GM18870 (cell line): ENCODE measurements at regions not wholly inside any gene's neighbourhood (a gene's known extent, or its start where the extent isn't known, plus 50 kb on each side); places are given as distances from the start of the nearest gene placed in this dataset.

Experiments used
- ATAC-seq: cut with Tn5 transposase; IDR thresholded peaks from one replicate; pipeline ENCODE4 v1.9.1; 2021; ENCODE audit warnings: moderate library complexity; ENCODE audit not compliant: unreplicated experiment

DNA sequence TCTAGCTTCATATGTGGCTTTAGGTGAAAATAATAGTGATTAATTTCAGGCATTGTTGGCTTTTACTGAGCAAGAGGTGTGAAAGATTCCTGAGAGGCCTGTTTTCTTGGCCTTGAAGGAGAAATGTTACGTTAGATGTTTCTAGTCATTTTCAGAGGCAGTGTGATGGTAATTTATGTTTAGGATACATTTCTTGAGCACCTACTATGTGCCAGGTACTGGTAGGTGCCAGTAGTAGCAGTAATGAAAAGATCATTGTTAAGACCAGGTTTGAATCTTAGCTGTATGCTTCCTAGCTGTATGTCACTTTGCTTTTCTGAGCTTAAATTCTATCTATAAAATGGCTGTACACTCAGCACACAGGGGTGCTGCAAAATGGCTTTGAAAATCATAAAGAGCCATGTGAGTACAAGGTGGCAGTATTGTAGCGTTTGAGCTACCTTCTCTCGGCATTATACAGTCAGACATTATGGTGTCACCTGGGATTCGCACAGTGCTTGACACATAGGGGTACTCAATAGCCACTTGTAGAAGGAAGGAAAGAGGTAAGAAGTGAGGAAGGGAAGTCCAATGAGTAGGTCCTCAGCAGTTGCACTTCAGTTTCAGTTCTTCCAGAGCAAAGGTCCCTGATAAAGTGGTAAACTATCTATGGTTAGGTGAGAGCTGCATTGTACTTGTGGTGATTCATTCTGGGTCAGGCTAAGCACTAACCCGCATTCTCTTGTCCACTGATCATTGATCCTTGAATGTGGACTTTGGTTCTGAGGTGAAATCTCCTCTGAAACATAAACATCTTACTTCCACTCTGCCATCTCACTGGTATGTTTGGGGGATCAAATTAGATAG, 166.5 kb upstream of the NR3C1 start:
- no peak for ATAC-seq

DNA sequence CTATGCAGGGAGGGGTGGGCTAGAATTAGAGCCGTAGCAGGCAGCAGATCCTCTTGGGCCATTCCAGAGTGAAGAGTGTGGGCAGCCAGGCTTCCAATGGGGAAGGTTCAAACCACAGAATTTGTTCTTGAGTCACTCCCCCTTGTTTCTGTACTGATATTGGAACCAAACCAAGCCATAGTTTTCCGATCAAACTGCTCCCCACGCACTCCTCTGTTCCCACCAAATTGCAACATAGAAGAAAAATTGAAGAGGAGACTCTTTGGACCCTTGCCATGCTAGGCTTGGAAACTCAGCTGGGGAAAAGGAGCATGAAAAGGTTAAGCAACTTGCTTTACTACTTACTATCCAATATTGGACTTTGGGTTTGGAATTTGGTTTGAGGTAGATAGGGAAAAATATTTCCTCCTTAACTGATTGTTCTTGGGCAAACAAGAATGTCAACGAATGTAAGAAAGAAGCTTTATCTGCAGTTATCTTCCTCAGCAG, 165.8 kb upstream of the NR3C1 start:
- no peak for ATAC-seq

DNA sequence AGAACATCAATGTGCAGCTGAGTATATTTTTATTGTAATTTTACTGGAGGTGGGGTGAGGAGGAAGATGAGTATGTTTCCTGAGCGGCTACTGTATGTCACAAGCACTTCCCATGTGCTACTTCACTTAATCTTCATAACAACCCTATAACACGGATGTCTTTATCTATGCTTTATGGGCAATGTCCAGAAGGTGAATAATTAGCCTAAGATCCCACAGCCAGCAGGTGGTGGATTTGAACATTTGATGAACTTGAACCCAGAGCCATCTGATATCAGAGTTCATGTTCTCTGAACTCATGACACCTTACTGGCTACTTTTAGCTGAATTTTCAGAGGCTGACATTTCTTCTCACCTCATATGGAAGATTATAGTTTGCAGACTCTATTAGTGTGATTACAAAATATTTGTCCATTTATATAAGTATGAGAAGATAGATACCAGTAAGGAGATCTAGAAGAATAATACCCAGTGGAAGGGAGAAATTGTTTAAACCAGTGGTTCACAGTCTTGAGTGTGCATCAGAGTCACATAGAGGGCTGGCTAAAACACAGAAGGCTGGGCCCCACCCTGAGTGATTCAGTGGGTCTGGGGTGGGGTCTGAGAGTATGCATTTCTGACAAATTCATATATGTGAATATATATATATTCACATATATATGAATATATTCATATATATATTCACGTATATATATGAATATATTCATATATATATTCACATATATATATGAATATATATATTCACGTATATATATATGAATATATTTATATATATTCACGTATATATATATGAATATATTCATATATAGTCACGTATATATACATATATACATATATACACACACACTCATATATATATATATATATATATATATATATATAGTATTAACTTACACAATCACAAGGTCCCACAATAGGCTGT, 164.4 kb upstream of the NR3C1 start:
- ATAC-seq = no peak

DNA sequence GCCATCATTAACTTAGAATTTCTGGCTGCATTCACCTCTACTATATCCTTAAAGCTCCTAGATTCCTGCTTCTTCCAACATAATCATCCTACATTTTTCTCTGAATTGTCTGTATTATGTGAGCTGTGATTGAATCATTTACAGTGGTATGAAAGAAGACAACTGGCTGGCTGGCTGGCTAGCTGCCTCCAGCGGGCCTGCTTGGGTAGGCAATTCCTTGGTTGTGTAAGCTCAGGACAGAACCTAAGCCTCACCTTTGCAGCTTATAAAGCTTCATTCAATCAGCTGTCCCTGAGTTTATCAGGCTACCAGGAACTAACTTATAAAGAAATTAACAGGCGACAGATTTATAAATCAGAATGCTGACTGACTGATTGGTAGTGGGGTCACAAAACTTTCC, 162.7 kb upstream of the NR3C1 start:
- ATAC-seq = no peak

DNA sequence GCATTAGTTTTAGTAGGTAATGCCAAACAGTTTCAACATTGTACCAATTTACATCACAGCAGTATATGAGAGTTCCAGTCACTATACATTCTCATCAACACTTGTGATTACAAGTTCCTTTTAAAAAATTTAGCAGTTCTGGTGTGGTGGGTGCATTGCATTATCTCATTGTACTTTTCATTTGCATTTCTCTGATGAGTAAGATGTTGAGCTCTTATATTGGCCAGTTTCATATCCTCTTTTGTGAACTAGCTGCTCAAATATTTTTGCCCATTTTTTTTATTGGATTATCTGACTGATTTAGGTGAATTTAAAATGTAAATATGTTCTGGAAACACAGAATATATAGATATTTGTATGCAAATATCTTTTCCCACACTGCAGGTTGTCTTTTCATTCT, 160.9 kb upstream of the NR3C1 start:
- peak; percentile 100 for ATAC-seq

DNA sequence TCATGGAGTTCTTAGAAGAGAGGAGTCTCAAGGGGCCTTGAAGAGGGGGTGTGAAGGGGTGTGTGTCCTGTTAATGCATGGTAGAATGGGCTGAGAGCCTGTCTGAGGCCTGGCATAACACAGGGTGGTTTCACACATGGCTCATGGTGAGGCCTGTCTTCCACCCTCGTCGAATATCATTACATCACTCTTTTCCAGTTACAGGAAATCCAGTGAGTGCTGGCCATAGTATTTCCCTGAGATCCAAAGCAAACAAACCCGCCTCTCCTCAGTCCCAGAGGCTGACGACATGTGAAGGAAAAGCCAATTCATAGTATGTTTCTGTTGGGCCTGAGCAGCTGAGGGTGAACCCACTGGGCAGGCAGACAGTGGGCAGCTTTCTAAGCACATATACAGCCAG, 159.4 kb upstream of the NR3C1 start:
- ATAC-seq = no peak

DNA sequence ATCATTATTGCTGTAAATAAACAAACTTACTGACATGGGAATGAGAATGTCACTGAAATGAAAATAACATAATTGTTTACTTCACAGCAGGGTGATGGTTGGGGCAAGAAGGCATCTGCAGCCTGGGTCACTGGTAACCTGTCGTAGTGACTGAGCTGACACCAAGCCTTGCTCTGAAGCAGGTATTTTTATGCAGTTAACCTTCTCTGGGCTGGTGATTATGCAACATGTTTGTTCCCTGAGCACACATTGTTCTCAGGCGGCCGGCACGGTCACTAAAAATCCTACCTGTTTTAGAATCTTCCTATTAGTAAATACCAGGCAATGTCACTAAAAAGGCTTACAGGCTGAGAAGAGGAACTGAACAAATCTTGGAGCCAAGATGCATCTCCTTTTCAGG, 157.7 kb upstream of the NR3C1 start:
- ATAC-seq = no peak

DNA sequence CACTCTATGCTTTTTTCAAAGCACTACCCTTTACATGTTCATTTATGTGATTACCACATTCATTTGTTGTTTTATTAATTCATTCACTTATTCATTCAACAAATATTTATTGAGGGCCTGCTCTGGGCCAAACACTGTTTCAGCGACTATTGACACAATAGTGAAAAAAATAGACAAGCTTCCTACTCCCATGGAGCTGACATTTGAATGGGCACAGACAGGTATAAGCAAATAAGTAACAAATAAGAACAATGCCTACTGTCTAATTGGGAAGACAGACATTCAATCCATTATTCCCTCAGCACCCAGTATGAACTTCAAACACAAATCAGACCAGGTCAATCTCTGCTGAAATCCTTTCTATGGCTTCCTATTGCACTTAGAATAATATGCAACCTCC, 156.9 kb upstream of the NR3C1 start:
- ATAC-seq = no peak

DNA sequence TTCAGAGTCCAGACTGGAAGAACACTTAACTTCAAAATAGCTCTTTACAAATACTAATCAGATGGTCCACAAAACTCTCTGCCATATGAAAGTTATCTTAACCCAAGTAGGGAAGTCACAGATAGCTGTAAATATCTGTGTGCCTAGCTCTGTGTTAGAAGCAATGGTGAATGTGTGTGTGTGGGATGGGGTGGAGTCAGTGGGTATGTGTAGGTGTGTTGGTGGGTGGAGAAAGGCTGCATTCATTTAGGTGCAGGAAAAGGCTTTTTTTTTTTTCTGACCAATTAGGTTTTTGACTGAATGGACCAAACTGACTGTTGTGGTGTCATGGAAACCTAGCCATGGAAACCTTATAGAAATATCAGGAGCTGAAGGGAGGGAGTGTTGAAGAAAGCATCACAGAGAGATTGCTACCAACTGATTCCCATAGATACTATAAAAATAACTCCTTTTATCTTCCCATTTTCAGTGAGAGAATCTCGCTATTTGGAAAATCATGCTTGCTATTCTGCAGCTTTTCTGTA, 156.2 kb upstream of the NR3C1 start:
- no peak for ATAC-seq

DNA sequence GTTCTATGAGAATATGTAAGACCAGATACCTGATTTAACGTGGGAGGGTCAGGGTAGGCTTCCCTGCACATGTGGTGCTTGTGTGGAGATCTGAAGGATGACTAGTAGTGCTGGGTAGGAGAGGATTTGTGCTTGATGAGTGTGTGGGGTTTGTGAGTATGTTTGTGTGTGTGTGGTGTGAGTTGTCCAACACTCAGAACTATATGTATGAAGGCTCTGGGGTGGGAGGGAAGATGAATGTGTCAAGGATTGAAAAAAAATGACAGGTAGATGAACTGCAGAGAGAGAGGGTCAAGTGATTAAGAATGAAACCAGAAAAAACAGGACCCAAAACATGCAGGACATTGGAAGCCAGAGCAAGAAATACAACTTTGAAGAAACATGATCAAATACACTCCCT, 154.6 kb upstream of the NR3C1 start:
- ATAC-seq = no peak

DNA sequence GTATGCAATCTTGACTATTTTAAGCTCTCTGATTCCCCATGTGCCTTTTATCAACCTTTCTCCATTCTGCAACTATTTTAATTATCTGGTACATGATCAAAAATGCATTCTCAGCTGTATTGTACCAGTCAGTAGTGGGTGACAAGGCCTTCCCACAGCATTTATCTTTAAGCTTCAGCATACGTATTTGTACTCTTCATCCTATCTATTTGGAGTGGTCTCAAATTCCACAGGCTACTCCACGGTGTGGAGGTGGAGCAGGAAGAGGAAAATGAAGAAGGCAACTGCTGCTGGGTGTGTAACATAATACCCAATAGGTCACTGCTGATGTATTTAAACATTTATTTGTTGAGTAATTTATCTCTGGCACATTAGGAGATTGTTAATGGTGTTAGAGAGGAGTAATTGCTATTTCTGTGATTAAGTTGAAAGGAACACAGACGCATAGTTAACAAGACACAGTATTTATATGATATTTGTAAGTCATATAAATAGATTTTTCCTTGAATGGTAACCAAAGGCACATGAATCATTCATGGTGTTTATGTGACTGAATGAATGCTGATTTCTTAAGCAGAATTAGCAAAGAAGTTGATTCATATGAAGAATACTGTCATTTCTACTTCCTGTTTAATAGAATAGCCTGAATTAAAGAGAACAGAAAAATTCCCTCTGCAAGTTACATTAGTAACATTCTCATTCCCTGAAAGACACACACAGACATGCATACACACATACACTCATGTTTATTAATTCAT, 153.8 kb upstream of the NR3C1 start:
- ATAC-seq = no peak

DNA sequence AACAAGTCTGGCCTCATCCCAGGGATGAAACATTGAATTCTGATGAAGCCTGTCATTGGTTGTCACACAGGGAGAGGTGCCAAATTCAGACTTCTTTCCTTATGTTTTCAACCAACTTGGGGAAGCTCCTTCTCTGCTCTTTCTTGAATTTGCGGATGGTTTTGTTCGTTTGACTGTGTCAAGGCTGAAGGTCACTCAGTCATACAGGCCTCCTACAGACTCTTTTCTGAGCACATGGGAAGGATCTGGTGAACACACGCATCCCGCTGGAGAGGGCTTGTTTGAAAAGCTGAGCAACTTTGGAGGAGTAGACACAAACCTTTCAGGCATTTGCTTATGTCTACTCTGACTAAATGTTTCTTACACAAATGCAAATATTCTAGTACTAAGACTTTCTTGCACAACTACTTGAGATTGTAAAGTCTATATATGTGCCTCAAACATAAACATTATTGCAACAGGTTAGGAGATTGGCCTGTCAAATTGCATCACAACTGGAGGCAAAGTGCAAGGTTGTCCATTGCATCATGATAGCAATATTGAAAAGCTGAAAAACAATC, 151.5 kb upstream of the NR3C1 start:
- ATAC-seq = no peak

DNA sequence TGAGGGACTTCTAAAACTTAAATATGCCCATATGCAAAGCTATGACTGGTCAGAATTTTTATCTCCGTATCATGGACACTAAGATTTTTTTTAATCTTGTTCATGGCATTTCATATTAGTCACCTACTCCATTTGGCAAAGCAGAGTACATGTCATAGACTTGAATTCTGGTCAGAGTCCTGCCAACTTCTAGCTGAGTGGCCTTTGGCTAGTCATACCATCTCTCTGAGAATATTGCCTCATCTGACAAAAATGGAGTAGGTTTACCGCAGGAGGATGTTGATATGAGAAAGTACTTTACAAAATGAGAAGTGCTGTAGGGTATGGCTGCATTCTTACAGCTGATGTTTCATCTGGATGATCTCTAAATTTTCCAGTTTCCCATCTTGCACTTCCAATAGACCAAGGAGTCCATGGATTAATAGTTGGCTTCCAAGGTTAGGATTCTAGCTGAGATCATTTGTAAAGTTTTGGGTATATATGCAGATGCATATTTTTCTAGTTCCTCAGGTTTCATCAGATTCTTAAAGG, 150.8 kb upstream of the NR3C1 start:
- no peak for ATAC-seq

DNA sequence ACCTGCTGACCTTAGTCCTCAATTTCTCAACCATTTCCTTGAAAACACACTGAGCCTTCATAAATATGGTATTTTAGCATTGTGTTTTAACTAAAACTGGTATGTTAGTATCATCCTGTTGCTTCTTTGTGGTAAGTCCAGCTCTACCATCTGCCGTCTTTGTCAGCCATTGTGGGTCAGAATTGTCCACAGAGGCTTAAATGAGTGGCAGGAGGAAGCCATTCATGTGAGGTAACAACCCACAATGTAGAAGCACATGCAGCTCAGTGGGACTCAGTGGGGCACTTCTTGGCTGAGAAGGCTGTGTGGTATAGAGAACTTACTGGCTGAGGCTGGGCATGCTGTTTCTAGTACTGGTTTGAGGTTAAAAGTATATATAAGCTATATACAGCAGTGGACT, 149.2 kb upstream of the NR3C1 start:
- ATAC-seq = no peak

DNA sequence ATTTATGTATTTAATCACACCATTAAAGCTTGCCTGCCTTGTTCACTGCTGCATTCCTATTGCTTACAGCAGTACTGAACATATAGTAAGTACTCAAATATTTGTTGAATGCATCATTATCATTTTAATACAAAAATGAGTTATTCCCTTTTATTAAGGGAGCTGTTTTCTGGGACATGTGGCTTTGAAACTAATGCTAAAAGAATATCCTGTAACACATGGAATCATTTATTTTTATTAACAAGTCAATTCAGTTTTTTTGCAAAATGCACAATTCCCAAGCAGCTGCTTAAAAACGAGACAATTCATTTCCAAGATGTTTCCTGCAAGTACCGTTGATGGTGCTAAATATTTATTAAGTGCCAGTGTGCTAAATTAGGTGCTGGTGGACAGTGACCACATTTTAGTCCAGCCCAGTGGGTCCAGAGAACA, 148.3 kb upstream of the NR3C1 start:
- no peak for ATAC-seq

DNA sequence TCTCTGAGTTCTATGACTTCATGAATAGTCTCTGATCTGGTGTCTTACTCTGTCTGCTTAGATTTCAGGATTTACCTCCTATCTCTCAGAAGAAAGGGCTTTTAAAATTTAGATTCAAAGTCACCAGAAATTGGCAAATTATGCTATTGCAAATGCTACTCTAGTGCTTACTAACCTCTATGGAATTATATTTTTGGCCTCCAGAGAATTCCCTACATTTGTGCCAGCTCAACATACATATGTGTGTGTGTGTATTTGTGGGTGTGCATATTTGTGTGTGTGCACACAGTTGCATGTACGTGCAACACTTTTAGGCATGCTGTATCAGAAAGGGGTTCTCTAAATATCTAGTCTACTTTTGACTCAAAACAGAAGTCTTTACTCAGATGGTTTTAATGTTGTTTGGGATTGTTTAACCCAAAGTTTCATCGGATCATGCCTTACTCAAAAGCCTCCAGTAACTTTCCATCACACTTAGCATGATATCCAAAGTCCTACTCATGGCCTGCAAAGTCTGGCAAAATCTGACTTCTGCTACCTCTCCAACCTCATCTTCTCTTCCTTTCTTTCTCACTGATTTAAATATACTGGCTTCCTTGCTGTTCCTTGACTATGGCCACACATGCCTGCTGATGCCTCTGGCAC, 147.6 kb upstream of the NR3C1 start:
- no peak for ATAC-seq

DNA sequence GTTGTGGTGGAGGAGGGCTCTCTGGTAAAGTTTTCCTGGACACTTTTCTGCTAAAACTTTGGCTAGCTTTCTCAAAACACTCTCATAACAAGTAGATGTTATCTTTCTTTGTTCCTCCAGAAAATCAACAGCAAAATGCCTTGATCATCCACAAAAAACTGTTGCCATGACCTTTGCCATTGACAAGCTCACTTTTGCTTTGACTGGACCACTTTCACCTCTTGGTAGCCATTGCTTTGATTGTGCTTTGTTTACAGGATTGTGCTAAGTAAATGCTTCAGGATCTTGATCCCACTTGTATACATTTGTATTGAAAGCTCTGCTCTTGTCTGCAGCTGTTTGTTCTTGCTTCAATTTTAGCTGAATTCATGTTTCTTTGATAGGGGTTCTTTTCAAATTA, 143.9 kb upstream of the NR3C1 start:
- ATAC-seq = no peak

DNA sequence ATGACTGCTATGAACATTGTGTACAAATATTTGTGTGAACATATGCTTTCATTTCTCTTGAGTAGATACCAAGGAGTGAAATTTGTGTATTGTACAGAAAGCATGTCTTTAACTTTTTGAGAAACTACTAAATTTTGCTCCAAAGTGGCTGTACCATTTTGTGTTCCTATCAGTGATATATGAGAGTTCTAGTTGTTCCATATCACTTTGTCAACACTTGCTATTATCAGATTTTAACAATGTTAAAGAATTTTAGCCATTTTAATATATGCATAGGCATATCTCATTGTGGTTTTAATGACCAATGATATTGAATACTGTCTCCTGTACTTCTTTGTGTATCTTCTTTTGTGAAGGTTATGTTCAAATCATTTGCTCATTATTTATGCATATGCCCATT, 142.9 kb upstream of the NR3C1 start:
- no peak for ATAC-seq

DNA sequence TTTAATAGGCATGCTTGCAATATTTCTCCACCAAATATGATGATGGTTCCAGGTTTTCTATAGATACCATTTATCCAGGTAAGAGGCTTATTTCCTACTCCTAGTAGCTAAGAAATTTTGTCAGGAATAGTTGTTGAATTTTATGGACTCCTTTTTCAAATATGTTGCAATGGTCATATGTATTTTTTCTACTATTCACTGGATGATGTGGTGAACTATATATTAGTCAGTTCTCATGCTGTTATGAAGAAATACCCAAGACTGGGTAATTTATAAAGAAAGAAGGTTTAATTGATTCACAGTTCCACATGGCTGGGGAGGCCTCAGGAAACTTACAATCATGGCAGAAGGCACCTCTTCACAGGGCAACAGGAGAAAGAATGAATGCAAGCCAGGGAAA, 141.1 kb upstream of the NR3C1 start:
- no peak for ATAC-seq
